Hematopoietic multipotent progenitor cell treated with erythropoietin and hydrocortisone succinate and interleukin-3 and kit ligand, for 8 days (in vitro differentiated cells): ENCODE measurements at regions not wholly inside any gene's neighbourhood (a gene's known extent, or its start where the extent isn't known, plus 50 kb on each side); places are given as distances from the start of the nearest gene placed in this dataset.

Experiments
- DNase-seq: peaks from one replicate; pipeline ENCODE4 v3.0.0-alpha.2; 2015

- no peak for DNase-seq
Measured at GRCh38 chr1:217193151-217193550, 437.7 kb downstream of the GPATCH2 start.

- DNase-seq = no peak
Measured at GRCh38 chr1:217191441-217191840, 439.4 kb downstream of the GPATCH2 start.

- DNase-seq = no peak
Measured at GRCh38 chr1:217190359-217190758, 440.5 kb downstream of the GPATCH2 start.

- DNase-seq = no peak
Measured at GRCh38 chr1:217189362-217189761, 441.5 kb downstream of the GPATCH2 start.

GRCh38 chr1:217188280-217189237, 442.3 kb downstream of the GPATCH2 start:
- DNase-seq = no peak

DNA sequence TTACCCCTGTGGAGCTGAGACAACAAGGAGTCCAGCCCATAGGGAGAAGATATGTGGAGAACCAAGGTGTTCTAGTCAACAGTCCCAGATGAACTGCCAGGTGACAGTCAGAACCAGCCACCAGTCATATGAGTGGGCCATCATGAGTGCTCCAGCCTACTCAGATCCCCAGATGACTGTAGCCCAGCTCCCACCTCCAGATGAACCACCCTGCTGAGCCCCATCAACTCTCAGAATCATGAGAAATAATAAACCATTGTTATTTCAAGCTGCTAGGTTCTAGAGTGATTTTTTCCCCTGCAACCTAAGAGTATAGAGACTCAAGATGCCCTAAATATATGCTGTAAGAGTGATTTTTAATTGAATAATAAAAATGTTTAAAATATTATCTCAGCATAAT, 444.2 kb downstream of the GPATCH2 start:
- no peak for DNase-seq

DNA sequence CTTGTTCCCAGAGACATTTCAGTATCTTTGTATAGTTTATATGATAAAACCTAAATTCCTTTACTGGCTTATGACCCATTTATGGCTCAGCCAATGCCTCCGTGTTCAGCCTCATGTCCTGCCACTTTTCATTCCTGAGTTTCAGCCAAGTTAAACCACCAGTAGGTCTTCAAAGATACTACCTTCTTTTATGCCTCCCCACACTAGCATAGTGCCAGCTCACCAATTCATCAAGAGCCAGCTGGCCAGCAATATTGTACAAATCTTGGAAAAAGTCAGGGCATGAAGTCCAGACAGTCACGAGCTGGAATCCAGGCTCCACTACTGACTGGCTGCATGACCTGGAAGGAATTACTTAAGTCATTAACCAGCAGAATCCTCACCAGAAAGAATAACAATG, 446.0 kb downstream of the GPATCH2 start:
- no peak for DNase-seq

GRCh38 chr1:217182992-217183391, 447.9 kb downstream of the GPATCH2 start:
- DNase-seq = no peak

DNA sequence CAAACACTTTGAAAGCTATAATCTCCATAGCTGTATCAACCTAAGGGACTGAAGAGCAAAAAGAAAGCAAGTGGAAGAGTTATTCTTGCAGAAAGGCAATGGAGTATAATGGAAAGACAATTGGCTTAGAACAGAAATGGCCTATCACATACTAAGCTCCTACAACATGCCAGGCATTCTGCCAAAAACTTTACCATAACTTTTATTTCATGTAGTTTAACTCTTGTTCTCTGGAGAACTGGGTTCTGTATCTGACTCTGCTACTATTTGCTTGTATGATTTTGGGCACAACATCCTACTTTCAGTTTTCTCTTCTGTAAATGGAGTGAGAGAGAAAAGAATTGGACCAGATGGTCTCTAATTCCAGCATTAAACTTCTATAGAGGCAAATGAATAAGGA, 449.1 kb downstream of the GPATCH2 start:
- no peak for DNase-seq

DNA sequence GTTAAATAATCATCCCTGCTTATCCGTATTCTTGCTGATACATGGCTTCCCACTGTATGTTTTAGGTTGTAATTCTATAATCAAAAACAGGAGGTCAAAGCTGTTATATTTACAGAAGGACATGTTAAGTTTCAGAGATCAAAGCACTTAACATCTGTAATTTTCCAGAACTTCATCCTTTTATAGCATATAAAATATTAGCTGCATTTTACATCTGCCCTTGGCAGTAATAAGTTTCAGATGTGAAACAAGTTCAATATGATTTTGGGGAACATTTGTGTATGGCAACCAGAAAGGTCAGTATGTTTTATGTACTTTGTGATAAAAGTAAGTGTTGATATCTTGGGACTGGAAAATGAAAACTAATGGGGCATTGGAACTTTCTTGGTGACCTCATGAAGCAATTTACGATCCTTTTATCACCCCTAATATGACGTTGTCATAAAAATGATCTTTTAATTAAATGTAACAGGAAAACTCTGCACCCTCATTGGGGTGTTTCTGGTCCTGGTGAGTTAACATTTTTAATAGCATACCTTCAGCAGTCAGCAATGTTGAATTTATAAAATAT, 449.6 kb downstream of the GPATCH2 start:
- no peak for DNase-seq

- no peak for DNase-seq
Measured at GRCh38 chr1:217180443-217180842, 450.4 kb downstream of the GPATCH2 start.

DNA sequence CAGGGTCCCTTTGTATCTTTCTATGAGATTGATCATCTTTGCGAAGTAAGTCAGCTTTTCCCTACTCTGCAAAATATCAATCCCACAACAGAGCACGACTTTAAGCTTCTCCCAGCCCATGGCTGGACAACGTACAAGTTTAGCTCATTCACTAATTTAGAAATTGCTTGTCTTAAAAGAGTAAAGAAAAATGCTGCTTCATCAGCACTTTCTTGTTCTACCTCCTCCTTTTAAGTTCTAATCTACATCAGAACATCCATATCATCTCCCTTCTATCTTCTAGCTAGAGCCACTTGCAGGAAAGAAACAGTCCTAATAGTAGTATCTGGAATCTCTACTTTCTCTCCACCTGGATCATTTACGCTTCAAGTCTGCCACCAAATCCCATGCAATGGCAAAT, 441.2 kb upstream of the ESRRG start:
- no peak for DNase-seq

GRCh38 chr1:217153361-217153760, 430.1 kb upstream of the ESRRG start:
- DNase-seq = no peak

GRCh38 chr1:217150366-217150765, 427.1 kb upstream of the ESRRG start:
- DNase-seq = no peak

DNA sequence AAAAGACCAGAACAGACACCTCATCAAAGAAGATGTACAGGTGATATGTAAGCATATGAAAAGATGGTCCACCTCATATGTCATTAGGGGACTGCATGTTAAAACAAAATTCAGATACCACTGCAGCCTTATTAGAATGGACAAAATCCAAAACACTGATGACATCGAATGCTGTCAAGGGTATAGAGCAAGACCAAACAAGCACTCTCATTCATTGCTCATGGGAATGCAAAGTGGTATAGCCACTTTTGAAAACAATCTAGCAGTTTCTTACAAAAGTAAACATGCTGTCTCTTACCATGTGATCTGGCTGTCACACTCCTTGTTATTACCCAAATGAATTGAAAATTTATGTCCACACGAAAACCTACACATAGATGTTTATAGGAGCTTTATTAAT, 426.6 kb upstream of the ESRRG start:
- no peak for DNase-seq

GRCh38 chr1:217141711-217142110, 418.5 kb upstream of the ESRRG start:
- DNase-seq = no peak

GRCh38 chr1:217140041-217140901, 417.0 kb upstream of the ESRRG start:
- DNase-seq = no peak

GRCh38 chr1:217139513-217139912, 416.3 kb upstream of the ESRRG start:
- no peak for DNase-seq

- DNase-seq = no peak
Measured at GRCh38 chr1:217138799-217139466, 415.7 kb upstream of the ESRRG start.

- no peak for DNase-seq
Measured at GRCh38 chr1:217138173-217138765, 415.0 kb upstream of the ESRRG start.

DNA sequence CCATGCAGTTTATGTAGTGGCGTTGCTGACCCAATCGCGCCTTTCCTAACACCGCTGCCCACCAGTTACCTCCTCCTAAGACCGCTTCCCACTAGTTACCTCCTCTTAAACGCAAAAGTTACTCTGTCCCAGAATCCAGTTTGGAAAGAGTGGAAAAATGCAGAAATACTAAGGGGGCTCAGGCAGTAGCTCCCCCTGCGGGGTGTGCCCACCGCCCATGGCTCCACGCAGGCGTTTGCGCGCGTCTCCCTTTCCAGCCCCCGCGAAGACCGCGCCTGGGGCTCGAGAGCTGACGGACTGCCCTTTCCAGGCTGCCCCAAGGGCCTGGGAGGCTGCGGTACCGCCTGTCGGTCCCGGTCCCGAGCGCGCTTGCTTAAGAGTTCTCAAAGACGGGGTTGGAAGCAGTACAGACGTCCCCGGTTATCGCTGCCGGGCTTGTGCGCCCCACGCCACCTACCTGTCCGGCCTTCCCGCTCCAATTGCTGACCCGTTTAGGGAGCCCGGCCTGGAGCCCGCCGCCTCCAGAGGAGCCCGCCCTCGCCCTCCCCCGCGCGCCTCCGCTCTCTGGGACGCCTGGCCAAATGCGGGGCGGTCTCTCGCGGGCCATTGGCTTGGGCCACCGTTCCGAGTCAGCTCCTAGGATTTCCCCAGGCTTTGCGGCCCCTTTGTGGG, 414.1 kb upstream of the ESRRG start:
- no peak for DNase-seq

DNA sequence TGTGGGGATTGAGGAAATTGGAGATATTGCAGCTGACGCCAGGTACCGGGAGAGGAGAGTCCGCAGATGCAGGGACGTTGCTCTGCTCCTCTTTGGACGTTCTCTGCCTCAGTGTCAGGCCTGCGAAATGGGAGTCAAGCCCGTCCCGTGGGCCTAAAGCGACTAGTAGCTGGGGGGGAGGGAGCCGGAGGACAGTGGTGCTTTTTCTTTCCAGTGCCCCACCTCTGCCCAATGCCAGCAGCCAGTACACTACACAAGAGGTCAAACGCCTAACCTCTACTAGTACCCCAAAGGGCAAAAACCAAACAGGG, 413.6 kb upstream of the ESRRG start:
- no peak for DNase-seq
